ENCODE measurements at regions not wholly inside any gene's neighbourhood (a gene's known extent, or its start where the extent isn't known, plus 50 kb on each side); places are given as distances from the start of the nearest gene placed in this dataset.

DNA sequence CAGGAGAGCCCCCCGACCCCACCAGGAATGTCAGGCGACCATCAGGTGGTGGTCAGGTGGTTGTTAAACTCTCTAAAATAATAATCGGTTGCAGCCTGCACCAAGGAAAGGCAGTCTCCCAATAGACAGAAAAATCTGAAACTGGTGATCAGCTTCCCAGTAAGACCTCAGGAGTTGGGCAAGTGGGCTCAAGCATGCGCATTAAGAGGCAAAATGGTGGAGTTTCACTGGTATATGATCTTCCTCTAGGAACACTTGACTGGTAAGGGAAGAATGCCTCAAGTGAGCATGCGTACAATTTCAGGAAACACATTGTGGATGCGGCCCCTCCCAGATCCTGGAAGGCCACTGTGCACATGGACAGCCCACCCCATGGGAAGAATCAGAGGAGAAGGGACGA lies 619.9 kb downstream of the TYW1 start:
- no peak for DNase-seq

GRCh38 chr7:67618556-67619162 lies 622.0 kb downstream of the TYW1 start:
- Histone ChIP-seq H2AK5ac (ENCODE audit: low read length) (no peak overlapping the region), H2BK5ac (ENCODE audit: low read length) (no peak overlapping the region), H2BK15ac (replicated peaks; ENCODE audit: low read depth) (peak overlapping the region; percentile 1), H3K27me3 (ENCODE audit: insufficient read depth, low read length, poor library complexity) (no peaks in the 10 kb centered on the region), H4K5ac (ENCODE audit: low read length) (no peak overlapping the region), H3K4me1 (ENCODE audit: control insufficient read depth, low read depth, low read length) (no peaks in the 10 kb centered on the region), H4K8ac (ENCODE audit: low read depth, low read length) (no peak overlapping the region), H3K4ac (ENCODE audit: low read depth, low read length) (no peak overlapping the region), H3K9ac (ENCODE audit: low read length) (no peak overlapping the region), H2BK120ac (ENCODE audit: low read depth, low read length) (no peak overlapping the region), H3K79me2 (ENCODE audit: control insufficient read depth, insufficient read depth, low read length) (no peaks in the 10 kb centered on the region), H3K4me2 (ENCODE audit: low read length) (no peak overlapping the region), H3K36me3 (ENCODE audit: control insufficient read depth, insufficient read depth, low read length) (no peaks in the 10 kb centered on the region), H3K4me3 (ENCODE audit: low read length) (no peak overlapping the region), H3K23ac (ENCODE audit: low read length) (no peak overlapping the region), H3K79me1 (ENCODE audit: low read length) (no peaks in the 10 kb centered on the region), H3K56ac (ENCODE audit: low read length) (no peak overlapping the region), H3K18ac (ENCODE audit: low read length) (no peak overlapping the region), H3K27ac (ENCODE audit: low read depth, low read length) (no peak overlapping the region)
- WGBS (ENCODE audit: extremely low coverage, insufficient coverage, low lambda C conversion rate) = no CpG with 5 or more reads among the region's 8 CpGs
- no peak for DNase-seq

More for the DNA sequence above, 619.9 kb downstream of the TYW1 start:
- H3K79me2 ChIP-seq (ENCODE audit: control insufficient read depth, insufficient read depth, low read length) = no peaks in the 10 kb centered on the region
- H3K36me3 ChIP-seq (ENCODE audit: control insufficient read depth, insufficient read depth, low read length) = no peaks in the 10 kb centered on the region
- WGBS (ENCODE audit: extremely low coverage, insufficient coverage, low lambda C conversion rate) = no CpG with 5 or more reads among the region's 7 CpGs
- no peak overlapping the region for H2BK15ac ChIP-seq (replicated peaks; ENCODE audit: low read depth)
- no peak overlapping the region for H4K8ac ChIP-seq (ENCODE audit: low read depth, low read length)
- H3K9ac ChIP-seq (ENCODE audit: low read length) = no peak overlapping the region
- no peak overlapping the region for H3K4ac ChIP-seq (ENCODE audit: low read depth, low read length)
- no peak overlapping the region for H2AK5ac ChIP-seq (ENCODE audit: low read length)
- H2BK120ac ChIP-seq (ENCODE audit: low read depth, low read length) = no peak overlapping the region
- H3K4me3 ChIP-seq (ENCODE audit: low read length) = no peak overlapping the region
- H4K5ac ChIP-seq (ENCODE audit: low read length) = no peak overlapping the region
- H3K23ac ChIP-seq (ENCODE audit: low read length) = no peak overlapping the region
- H3K18ac ChIP-seq (ENCODE audit: low read length) = no peak overlapping the region
- no peak overlapping the region for H2BK5ac ChIP-seq (ENCODE audit: low read length)
- H3K4me1 ChIP-seq (ENCODE audit: control insufficient read depth, low read depth, low read length) = no peaks in the 10 kb centered on the region
- no peak overlapping the region for H3K4me2 ChIP-seq (ENCODE audit: low read length)
- H3K79me1 ChIP-seq (ENCODE audit: low read length) = no peaks in the 10 kb centered on the region
- H3K27me3 ChIP-seq (ENCODE audit: insufficient read depth, low read length, poor library complexity) = no peaks in the 10 kb centered on the region
- no peak overlapping the region for H3K27ac ChIP-seq (ENCODE audit: low read depth, low read length)
- no peak overlapping the region for H3K56ac ChIP-seq (ENCODE audit: low read length)

DNA sequence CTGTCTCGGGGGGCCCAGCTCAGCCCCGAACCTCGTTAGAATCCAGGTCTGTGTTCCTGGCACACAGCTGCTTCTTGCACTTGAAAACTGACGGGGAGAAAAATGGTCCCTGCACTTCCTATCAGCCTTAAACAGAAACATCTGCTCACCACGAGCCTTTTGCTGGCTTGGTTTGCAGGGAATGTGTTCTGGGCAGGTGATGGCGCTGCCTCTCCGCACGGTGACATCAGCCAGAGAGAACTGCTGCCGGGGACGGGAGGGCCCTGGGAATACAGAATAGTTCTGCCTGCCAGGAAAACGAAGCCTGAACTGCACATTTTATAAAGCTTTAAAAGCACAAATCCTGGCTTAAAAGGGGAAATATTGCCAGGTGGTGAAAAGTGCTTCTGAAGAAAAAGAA lies 622.5 kb downstream of the TYW1 start:
- Histone ChIP-seq H3K9ac (ENCODE audit: low read length) (no peak overlapping the region), H3K56ac (ENCODE audit: low read length) (no peak overlapping the region), H2BK15ac (replicated peaks; ENCODE audit: low read depth) (no peak overlapping the region), H3K27me3 (ENCODE audit: insufficient read depth, low read length, poor library complexity) (no peaks in the 10 kb centered on the region), H2BK120ac (ENCODE audit: low read depth, low read length) (no peak overlapping the region), H4K5ac (ENCODE audit: low read length) (no peak overlapping the region), H3K4me2 (ENCODE audit: low read length) (no peak overlapping the region), H3K18ac (ENCODE audit: low read length) (no peak overlapping the region), H3K79me2 (ENCODE audit: control insufficient read depth, insufficient read depth, low read length) (no peaks in the 10 kb centered on the region), H3K4ac (ENCODE audit: low read depth, low read length) (no peak overlapping the region), H3K36me3 (ENCODE audit: control insufficient read depth, insufficient read depth, low read length) (no peaks in the 10 kb centered on the region), H3K4me3 (ENCODE audit: low read length) (no peak overlapping the region), H3K79me1 (ENCODE audit: low read length) (no peaks in the 10 kb centered on the region), H3K4me1 (ENCODE audit: control insufficient read depth, low read depth, low read length) (no peaks in the 10 kb centered on the region), H3K23ac (ENCODE audit: low read length) (no peak overlapping the region), H2BK5ac (ENCODE audit: low read length) (no peak overlapping the region), H2AK5ac (ENCODE audit: low read length) (no peak overlapping the region), H4K8ac (ENCODE audit: low read depth, low read length) (no peak overlapping the region), H3K27ac (ENCODE audit: low read depth, low read length) (no peak overlapping the region)
- no CpG with 5 or more reads among the region's 11 CpGs for WGBS (ENCODE audit: extremely low coverage, insufficient coverage, low lambda C conversion rate)
- DNase-seq = peak; percentile 54

DNA sequence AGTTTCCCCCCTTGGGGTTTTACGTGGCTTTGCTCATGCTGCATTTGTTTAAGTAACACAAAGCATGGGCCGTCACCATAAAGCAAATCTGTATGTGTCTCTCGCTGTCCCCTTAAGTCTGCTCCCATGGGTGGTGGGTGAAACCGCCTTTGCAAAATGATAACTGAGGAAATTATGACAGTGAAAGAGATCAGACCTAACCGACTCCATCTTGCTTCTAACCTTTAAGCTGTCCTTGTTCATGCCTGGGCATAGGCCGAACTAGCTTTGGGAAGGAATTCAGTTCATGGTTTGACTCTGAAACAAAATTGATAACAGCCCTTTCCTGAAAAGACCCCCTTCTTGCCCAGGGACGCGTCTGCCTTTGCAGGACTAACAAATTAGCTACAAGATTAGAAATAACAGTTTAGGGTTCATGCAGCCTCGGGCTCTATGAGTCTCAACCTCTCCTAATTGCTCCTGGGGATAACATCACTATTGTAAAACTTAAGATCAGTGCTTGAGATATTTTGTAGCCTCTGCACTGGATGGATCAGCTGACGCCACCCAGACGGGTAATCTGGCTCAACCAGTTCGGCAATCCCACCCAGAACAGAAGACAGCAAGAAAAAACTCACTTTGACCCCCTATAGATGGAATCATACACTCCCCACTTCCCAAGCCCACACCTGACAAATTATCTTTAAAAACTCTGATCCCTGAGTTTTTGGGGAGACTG lies 623.7 kb downstream of the TYW1 start:
- H4K8ac ChIP-seq (ENCODE audit: low read depth, low read length) = no peak overlapping the region
- H3K27me3 ChIP-seq (ENCODE audit: insufficient read depth, low read length, poor library complexity) = no peaks in the 10 kb centered on the region
- H2BK120ac ChIP-seq (ENCODE audit: low read depth, low read length) = no peak overlapping the region
- H2BK15ac ChIP-seq (replicated peaks; ENCODE audit: low read depth) = no peak overlapping the region
- no peak overlapping the region for H3K9ac ChIP-seq (ENCODE audit: low read length)
- no peak overlapping the region for H2BK5ac ChIP-seq (ENCODE audit: low read length)
- H3K4me2 ChIP-seq (ENCODE audit: low read length) = no peak overlapping the region
- H2AK5ac ChIP-seq (ENCODE audit: low read length) = no peak overlapping the region
- H3K79me1 ChIP-seq (ENCODE audit: low read length) = no peaks in the 10 kb centered on the region
- no peak overlapping the region for H3K27ac ChIP-seq (ENCODE audit: low read depth, low read length)
- no peak for DNase-seq
- no peaks in the 10 kb centered on the region for H3K79me2 ChIP-seq (ENCODE audit: control insufficient read depth, insufficient read depth, low read length)
- no peak overlapping the region for H3K56ac ChIP-seq (ENCODE audit: low read length)
- no peaks in the 10 kb centered on the region for H3K36me3 ChIP-seq (ENCODE audit: control insufficient read depth, insufficient read depth, low read length)
- no peak overlapping the region for H4K5ac ChIP-seq (ENCODE audit: low read length)
- no peak overlapping the region for H3K18ac ChIP-seq (ENCODE audit: low read length)
- no peak overlapping the region for H3K23ac ChIP-seq (ENCODE audit: low read length)
- no peaks in the 10 kb centered on the region for H3K4me1 ChIP-seq (ENCODE audit: control insufficient read depth, low read depth, low read length)
- no peak overlapping the region for H3K4me3 ChIP-seq (ENCODE audit: low read length)
- WGBS (ENCODE audit: extremely low coverage, insufficient coverage, low lambda C conversion rate) = no CpG with 5 or more reads among the region's 12 CpGs
- no peak overlapping the region for H3K4ac ChIP-seq (ENCODE audit: low read depth, low read length)

- Histone ChIP-seq H3K79me2 (ENCODE audit: control insufficient read depth, insufficient read depth, low read length) (no peaks in the 10 kb centered on the region), H2AK5ac (ENCODE audit: low read length) (no peak overlapping the region), H3K4ac (ENCODE audit: low read depth, low read length) (no peak overlapping the region), H4K8ac (ENCODE audit: low read depth, low read length) (no peak overlapping the region), H2BK120ac (ENCODE audit: low read depth, low read length) (no peak overlapping the region), H3K79me1 (ENCODE audit: low read length) (no peaks in the 10 kb centered on the region), H2BK15ac (replicated peaks; ENCODE audit: low read depth) (no peak overlapping the region), H3K4me2 (ENCODE audit: low read length) (no peak overlapping the region), H3K27ac (ENCODE audit: low read depth, low read length) (no peak overlapping the region), H3K4me1 (ENCODE audit: control insufficient read depth, low read depth, low read length) (peaks cover 2% of the 10 kb centered on the region), H3K9ac (ENCODE audit: low read length) (no peak overlapping the region), H3K23ac (ENCODE audit: low read length) (no peak overlapping the region), H3K36me3 (ENCODE audit: control insufficient read depth, insufficient read depth, low read length) (no peaks in the 10 kb centered on the region), H3K56ac (ENCODE audit: low read length) (no peak overlapping the region), H3K27me3 (ENCODE audit: insufficient read depth, low read length, poor library complexity) (no peaks in the 10 kb centered on the region), H3K18ac (ENCODE audit: low read length) (no peak overlapping the region), H4K5ac (ENCODE audit: low read length) (no peak overlapping the region), H2BK5ac (ENCODE audit: low read length) (no peak overlapping the region), H3K4me3 (ENCODE audit: low read length) (no peak overlapping the region)
- no CpG with 5 or more reads among the region's 3 CpGs for WGBS (ENCODE audit: extremely low coverage, insufficient coverage, low lambda C conversion rate)
- DNase-seq = no peak
Measured at GRCh38 chr7:67621704-67622103, 625.1 kb downstream of the TYW1 start.
